Liver (tissue), 8 donors: ENCODE measurements at regions not wholly inside any gene's neighbourhood (a gene's known extent, or its start where the extent isn't known, plus 50 kb on each side); places are given as distances from the start of the nearest gene placed in this dataset.

ENCODE experiments used
- DNase-seq: peaks from one replicate; pipeline ENCODE4 v3.0.0-alpha.2; 2017; ENCODE audit warnings: low spot score
- H3K27ac ChIP-seq, 2 donors: one replicate each; pipeline ENCODE4 v1.7.0; 2013; ENCODE audit warnings: inconsistent platforms in 2 of 2, low read length in 2 of 2, control low read depth in 1 of 2, low read depth in 1 of 2, mild to moderate bottlenecking in 1 of 2
- H3K27me3 ChIP-seq, 4 donors: one replicate each; pipeline versions ENCODE4 v1.6.1 to v1.7.0; 2013; ENCODE audit warnings: low read length in 3 of 4, inconsistent platforms in 1 of 4, mild to moderate bottlenecking in 1 of 4, moderate library complexity in 1 of 4; ENCODE audit not compliant: control insufficient read depth in 4 of 4, insufficient read depth in 4 of 4
- H3K36me3 ChIP-seq, 4 donors: one replicate each; pipeline versions ENCODE4 v1.6.1 to v1.7.0; 2013; ENCODE audit warnings: low read length in 3 of 4, mild to moderate bottlenecking in 3 of 4, low read depth in 1 of 4, moderate library complexity in 1 of 4; ENCODE audit not compliant: control insufficient read depth in 4 of 4, insufficient read depth in 3 of 4
- H3K4me1 ChIP-seq, 4 donors: one replicate each; pipeline versions ENCODE4 v1.6.1 to v1.7.0; 2013; ENCODE audit warnings: low read length in 3 of 4, mild to moderate bottlenecking in 3 of 4, moderate library complexity in 1 of 4; ENCODE audit not compliant: control insufficient read depth in 4 of 4, insufficient read depth in 4 of 4
- H3K4me3 ChIP-seq, 3 donors: one replicate each; pipeline versions ENCODE4 v1.6.1 to v1.7.0; 2013; ENCODE audit warnings: low read length in 3 of 3, control low read depth in 1 of 3, low read depth in 1 of 3, mild to moderate bottlenecking in 1 of 3
- H3K9ac ChIP-seq, 2 donors: one replicate each; pipeline ENCODE4 v1.7.0; 2013; ENCODE audit warnings: low read length in 2 of 2, mild to moderate bottlenecking in 2 of 2, moderate library complexity in 2 of 2, control low read depth in 1 of 2, low read depth in 1 of 2
- H3K9me3 ChIP-seq, 4 donors: one replicate each; pipeline versions ENCODE4 v1.6.1 to v1.7.0; 2013; ENCODE audit warnings: low read length in 3 of 4; ENCODE audit not compliant: control insufficient read depth in 4 of 4
- ATF3 ChIP-seq: IDR thresholded peaks from 2 replicates; pipeline ENCODE4 v1.6.1; 2016; ENCODE audit warnings: antibody characterized with exemption
- CTCF ChIP-seq: fragments of 150-350 bp; IDR thresholded peaks from 2 replicates; pipeline ENCODE4 v1.5.1; 2017; ENCODE audit warnings: improper control_type of control experiment, low read depth, low read length; ENCODE audit not compliant: missing input control
- EGR1 ChIP-seq, 2 donors: IDR thresholded peaks; 2 replicates each; pipeline ENCODE4 v1.6.1; 2016 to 2018; ENCODE audit warnings: antibody characterized with exemption in 2 of 2, low read depth in 2 of 2
- FOXA1 ChIP-seq: IDR thresholded peaks from 2 replicates; pipeline ENCODE4 v1.6.1; 2016; ENCODE audit warnings: antibody characterized with exemption
- FOXA2 ChIP-seq: IDR thresholded peaks from 2 replicates; pipeline ENCODE4 v1.6.1; 2016; ENCODE audit warnings: antibody characterized with exemption
- GABPA ChIP-seq, 2 donors: IDR thresholded peaks in 1 of 2; conservative IDR thresholded peaks in 1 of 2; 2 replicates each; pipeline ENCODE4 v1.6.1; 2016; ENCODE audit warnings: antibody characterized with exemption in 2 of 2, mild to moderate bottlenecking in 1 of 2, moderate library complexity in 1 of 2
- HNF4A ChIP-seq, 2 donors: conservative IDR thresholded peaks; 2 replicates each; pipeline ENCODE4 v1.6.1; 2016; ENCODE audit warnings: antibody characterized with exemption in 2 of 2, mild to moderate bottlenecking in 2 of 2
- HNF4G ChIP-seq: IDR thresholded peaks from 2 replicates; pipeline ENCODE4 v1.6.1; 2016; ENCODE audit warnings: antibody characterized with exemption
- JUND ChIP-seq, 2 donors: IDR thresholded peaks; 2 replicates each; pipeline ENCODE4 v1.6.1; 2016; ENCODE audit warnings: antibody characterized with exemption in 2 of 2
- MAX ChIP-seq: IDR thresholded peaks from 2 replicates; pipeline ENCODE4 v1.6.1; 2016; ENCODE audit warnings: antibody characterized with exemption
- NR2F2 ChIP-seq: IDR thresholded peaks from 2 replicates; pipeline ENCODE4 v1.6.1; 2016; ENCODE audit warnings: antibody characterized with exemption
- RAD21 ChIP-seq, 2 donors: IDR thresholded peaks; 2 replicates each; pipeline ENCODE4 v1.6.1; 2016; ENCODE audit warnings: antibody characterized with exemption in 2 of 2, mild to moderate bottlenecking in 2 of 2
- REST ChIP-seq: IDR thresholded peaks from 2 replicates; pipeline ENCODE4 v1.6.1; 2016; ENCODE audit warnings: antibody characterized with exemption, mild to moderate bottlenecking
- RXRA ChIP-seq, 2 donors: IDR thresholded peaks; 2 replicates each; pipeline ENCODE4 v1.6.1; 2017 to 2018; ENCODE audit warnings: antibody characterized with exemption in 2 of 2, mild to moderate bottlenecking in 1 of 2
- SP1 ChIP-seq: IDR thresholded peaks from 2 replicates; pipeline ENCODE4 v1.6.1; 2018; ENCODE audit warnings: antibody characterized with exemption, mild to moderate bottlenecking
- TAF1 ChIP-seq: conservative IDR thresholded peaks from 2 replicates; pipeline ENCODE4 v1.6.1; 2016; ENCODE audit warnings: antibody characterized with exemption, mild to moderate bottlenecking
- YY1 ChIP-seq: IDR thresholded peaks from 2 replicates; pipeline ENCODE4 v1.6.1; 2016; ENCODE audit warnings: antibody characterized with exemption, mild to moderate bottlenecking
- ZBTB33 ChIP-seq: IDR thresholded peaks from 2 replicates; pipeline ENCODE4 v1.6.1; 2016; ENCODE audit warnings: antibody characterized with exemption
- WGBS: extraction: QIAGEN DNeasy Blood & Tissue Kit; methylation state at CpG from one replicate; pipeline ENCODE4 v1.1.7; 2013; 5-methylcytosine and 5-hydroxymethylcytosine counted together
- donor health status: healthy.
- donor health status: healthy.
- donor health status: healthy.
- donor health status: healthy.
- donor health status: healthy.

GRCh38 chr1:63198871-63199394 is 123.4 kb upstream of the FOXD3 start:
- no peak for DNase-seq
- H3K4me1 ChIP-seq = no peaks in the 10 kb centered on the region
- H3K9me3 ChIP-seq = no peaks in the 10 kb centered on the region
- H3K27me3 ChIP-seq = peaks cover 0 to 8% (median under 1%) of the 10 kb centered on the region in 4 donors
- H3K4me3 ChIP-seq = no peak overlapping the region
- H3K27ac ChIP-seq = no peak overlapping the region
- no peak for TF ChIP-seq GABPA (IDR thresholded peaks at IDR 0.05 in 1 of 2, conservative IDR thresholded peaks at IDR 0.05 in 1 of 2)
- no peak for TF ChIP-seq MAX
- TF ChIP-seq TAF1 = no peak
- TF ChIP-seq EGR1 (IDR thresholded peaks at IDR 0.05; ENCODE audit: low read depth in 2 of 2) = no peak
- no peak for TF ChIP-seq RAD21 (IDR thresholded peaks at IDR 0.05)
- TF ChIP-seq SP1 = no peak
- no peak for TF ChIP-seq CTCF
- TF ChIP-seq JUND (IDR thresholded peaks at IDR 0.05) = no peak
- TF ChIP-seq HNF4G = no peak
- no peak for TF ChIP-seq ZBTB33
- no peak for TF ChIP-seq HNF4A (conservative IDR thresholded peaks at IDR 0.05)
- no peak for TF ChIP-seq FOXA1
- no peak for TF ChIP-seq ATF3
- no peak for TF ChIP-seq NR2F2
- no peak for TF ChIP-seq REST
- TF ChIP-seq YY1 = no peak
- TF ChIP-seq FOXA2 = no peak
- no peak for TF ChIP-seq RXRA (IDR thresholded peaks at IDR 0.05)
- WGBS = 39% methylated on average over 7 of the region's 7 CpGs
- H3K9ac ChIP-seq = no peak overlapping the region
- no peaks in the 10 kb centered on the region for H3K36me3 ChIP-seq
